ENCODE measurements at regions not wholly inside any gene's neighbourhood (a gene's known extent, or its start where the extent isn't known, plus 50 kb on each side); places are given as distances from the start of the nearest gene placed in this dataset.

GRCh38 chr2:34912084-34912483, 1313.0 kb upstream of the FAM98A start:
- TF ChIP-seq CTCF (IDR thresholded peaks at IDR 0.05; ENCODE audit: insufficient read depth, low read depth, low read length) (no peak), EZH2 (IDR thresholded peaks at IDR 0.05; ENCODE audit: insufficient read depth, low read length) (no peak)
